ENCODE measurements at regions not wholly inside any gene's neighbourhood (a gene's known extent, or its start where the extent isn't known, plus 50 kb on each side); places are given as distances from the start of the nearest gene placed in this dataset.
"Not testable (repeated sequence)": the region's sequence is repeated elsewhere in the genome, so short reads cannot be mapped to it uniquely, and the experiment has no call there.

GRCh38 chr1:146287881-146288280 is 59.1 kb upstream of the NOTCH2NLA start:
- H3K79me2 ChIP-seq (ENCODE audit: insufficient read depth); H3K9me2 ChIP-seq; H2AFZ ChIP-seq (ENCODE audit: low read depth); H3K9ac ChIP-seq; H3K27ac ChIP-seq (ENCODE audit: low read depth in 2 of 2, low read length in 1 of 2); H3F3A ChIP-seq (replicated peaks; ENCODE audit: insufficient read depth); CTCF ChIA-PET; H4K20me1 ChIP-seq (ENCODE audit: insufficient read depth); H3K4me2 ChIP-seq; H3K4me1 ChIP-seq (ENCODE audit: control insufficient read depth in 1 of 2, insufficient read depth in 2 of 2, low read depth in 1 of 2, low read length in 1 of 2); H3K27me3 ChIP-seq (ENCODE audit: insufficient read depth); H3K4me3 ChIP-seq (ENCODE audit: low read depth in 2 of 2, low read length in 1 of 2); H3K9me3 ChIP-seq; DNase-seq; H3K36me3 ChIP-seq (replicated peaks in 1 of 2; ENCODE audit: control insufficient read depth in 1 of 2, insufficient read depth in 2 of 2, low read length in 1 of 2); POLR2A ChIA-PET: not testable (repeated sequence)
- WGBS (ENCODE audit: low lambda C conversion rate): no CpG with 5 or more reads among the region's 6 CpGs

GRCh38 chr1:146284760-146285159 is 55.9 kb upstream of the NOTCH2NLA start:
- H2AFZ ChIP-seq (ENCODE audit: low read depth); H3K27me3 ChIP-seq (ENCODE audit: insufficient read depth); POLR2A ChIA-PET; DNase-seq; H3K4me1 ChIP-seq (ENCODE audit: control insufficient read depth in 1 of 2, insufficient read depth in 2 of 2, low read depth in 1 of 2, low read length in 1 of 2); H3K9ac ChIP-seq; H4K20me1 ChIP-seq (ENCODE audit: insufficient read depth); H3K4me3 ChIP-seq (ENCODE audit: low read depth in 2 of 2, low read length in 1 of 2); H3K27ac ChIP-seq (ENCODE audit: low read depth in 2 of 2, low read length in 1 of 2); H3K36me3 ChIP-seq (replicated peaks in 1 of 2; ENCODE audit: control insufficient read depth in 1 of 2, insufficient read depth in 2 of 2, low read length in 1 of 2); H3K4me2 ChIP-seq; H3K9me2 ChIP-seq; H3F3A ChIP-seq (replicated peaks; ENCODE audit: insufficient read depth); H3K79me2 ChIP-seq (ENCODE audit: insufficient read depth); H3K9me3 ChIP-seq; CTCF ChIA-PET: not testable (repeated sequence)
- WGBS (ENCODE audit: low lambda C conversion rate): no CpG with 5 or more reads among the region's 1 CpG

- H3F3A ChIP-seq (replicated peaks; ENCODE audit: insufficient read depth); H3K9ac ChIP-seq; H2AFZ ChIP-seq (ENCODE audit: low read depth); H3K4me2 ChIP-seq; H3K27me3 ChIP-seq (ENCODE audit: insufficient read depth); H3K9me2 ChIP-seq; DNase-seq; H3K27ac ChIP-seq (ENCODE audit: low read depth in 2 of 2, low read length in 1 of 2); H3K9me3 ChIP-seq; H3K4me3 ChIP-seq (ENCODE audit: low read depth in 2 of 2, low read length in 1 of 2); H3K4me1 ChIP-seq (ENCODE audit: control insufficient read depth in 1 of 2, insufficient read depth in 2 of 2, low read depth in 1 of 2, low read length in 1 of 2); POLR2A ChIA-PET; CTCF ChIA-PET; H3K36me3 ChIP-seq (replicated peaks in 1 of 2; ENCODE audit: control insufficient read depth in 1 of 2, insufficient read depth in 2 of 2, low read length in 1 of 2); H3K79me2 ChIP-seq (ENCODE audit: insufficient read depth); H4K20me1 ChIP-seq (ENCODE audit: insufficient read depth): not testable (repeated sequence)
- no CpG with 5 or more reads among the region's 3 CpGs for WGBS (ENCODE audit: low lambda C conversion rate)
Observed at GRCh38 chr1:146283527-146283880, 54.7 kb upstream of the NOTCH2NLA start.

- DNase-seq; H3K9me3 ChIP-seq; H3K79me2 ChIP-seq (ENCODE audit: insufficient read depth); H3K9me2 ChIP-seq; H3K27ac ChIP-seq (ENCODE audit: low read depth in 2 of 2, low read length in 1 of 2); H3K4me3 ChIP-seq (ENCODE audit: low read depth in 2 of 2, low read length in 1 of 2); H3F3A ChIP-seq (replicated peaks; ENCODE audit: insufficient read depth); POLR2A ChIA-PET; H3K36me3 ChIP-seq (replicated peaks in 1 of 2; ENCODE audit: control insufficient read depth in 1 of 2, insufficient read depth in 2 of 2, low read length in 1 of 2); H3K4me1 ChIP-seq (ENCODE audit: control insufficient read depth in 1 of 2, insufficient read depth in 2 of 2, low read depth in 1 of 2, low read length in 1 of 2); H2AFZ ChIP-seq (ENCODE audit: low read depth); H3K27me3 ChIP-seq (ENCODE audit: insufficient read depth); H3K9ac ChIP-seq; CTCF ChIA-PET; H3K4me2 ChIP-seq; H4K20me1 ChIP-seq (ENCODE audit: insufficient read depth): not testable (repeated sequence)
- no CpG with 5 or more reads among the region's 5 CpGs for WGBS (ENCODE audit: low lambda C conversion rate)
Observed at GRCh38 chr1:146282807-146283526, 54.1 kb upstream of the NOTCH2NLA start.

- H4K20me1 ChIP-seq (ENCODE audit: insufficient read depth); H3F3A ChIP-seq (replicated peaks; ENCODE audit: insufficient read depth); H2AFZ ChIP-seq (ENCODE audit: low read depth); H3K27me3 ChIP-seq (ENCODE audit: insufficient read depth); H3K4me3 ChIP-seq (ENCODE audit: low read depth in 2 of 2, low read length in 1 of 2); H3K27ac ChIP-seq (ENCODE audit: low read depth in 2 of 2, low read length in 1 of 2); H3K4me1 ChIP-seq (ENCODE audit: control insufficient read depth in 1 of 2, insufficient read depth in 2 of 2, low read depth in 1 of 2, low read length in 1 of 2); POLR2A ChIA-PET; H3K9me2 ChIP-seq; CTCF ChIA-PET; H3K9ac ChIP-seq; DNase-seq; H3K4me2 ChIP-seq; H3K36me3 ChIP-seq (replicated peaks in 1 of 2; ENCODE audit: control insufficient read depth in 1 of 2, insufficient read depth in 2 of 2, low read length in 1 of 2); H3K9me3 ChIP-seq; H3K79me2 ChIP-seq (ENCODE audit: insufficient read depth): not testable (repeated sequence)
- WGBS (ENCODE audit: low lambda C conversion rate): no CpG with 5 or more reads among the region's 4 CpGs
Observed at GRCh38 chr1:146281522-146281921, 52.7 kb upstream of the NOTCH2NLA start.

- H3K4me1 ChIP-seq (ENCODE audit: control insufficient read depth in 1 of 2, insufficient read depth in 2 of 2, low read depth in 1 of 2, low read length in 1 of 2); H3K9me2 ChIP-seq; H4K20me1 ChIP-seq (ENCODE audit: insufficient read depth); DNase-seq; H3K4me3 ChIP-seq (ENCODE audit: low read depth in 2 of 2, low read length in 1 of 2); H3K9me3 ChIP-seq; H3K27me3 ChIP-seq (ENCODE audit: insufficient read depth); H3K4me2 ChIP-seq; H3K9ac ChIP-seq; H3F3A ChIP-seq (replicated peaks; ENCODE audit: insufficient read depth); CTCF ChIA-PET; POLR2A ChIA-PET; H3K79me2 ChIP-seq (ENCODE audit: insufficient read depth); H2AFZ ChIP-seq (ENCODE audit: low read depth); H3K27ac ChIP-seq (ENCODE audit: low read depth in 2 of 2, low read length in 1 of 2); H3K36me3 ChIP-seq (replicated peaks in 1 of 2; ENCODE audit: control insufficient read depth in 1 of 2, insufficient read depth in 2 of 2, low read length in 1 of 2): not testable (repeated sequence)
- WGBS (ENCODE audit: low lambda C conversion rate): no CpG with 5 or more reads among the region's 2 CpGs
Observed at GRCh38 chr1:146278758-146279157, 49.9 kb upstream of the NOTCH2NLA start.

All from SK-N-SH (cell line).